ENCODE measurements at regions not wholly inside any gene's neighbourhood (a gene's known extent, or its start where the extent isn't known, plus 50 kb on each side); places are given as distances from the start of the nearest gene placed in this dataset.

DNA sequence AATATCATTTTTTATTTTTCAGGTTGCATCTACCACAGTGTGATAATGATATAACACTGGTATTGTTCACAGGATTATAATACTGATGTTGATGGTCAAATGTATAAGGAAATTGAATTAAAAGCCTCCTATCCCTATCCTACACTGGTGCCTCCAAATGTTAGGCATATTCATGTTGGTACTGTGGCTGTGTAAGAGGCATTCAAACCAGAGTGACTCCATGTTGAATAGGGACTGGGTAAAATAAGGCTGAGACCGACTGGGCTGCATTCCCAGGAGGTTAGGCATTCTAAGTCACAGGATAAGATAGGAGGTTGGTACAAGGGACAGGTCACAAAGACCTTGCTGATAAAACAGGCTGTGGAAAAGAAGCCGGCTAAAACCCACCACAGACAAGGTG, 68.9 kb upstream of the RNU6-1 start:
- H3K4me1 ChIP-seq, result peaks cover 0 to 23% (median 8%) of the 10 kb centered on the region in 4 donors
- TF ChIP-seq CTCF (IDR thresholded peaks at IDR 0.05), result no peak
- TF ChIP-seq POLR2A (IDR thresholded peaks at IDR 0.05), result no peak
- no peak for TF ChIP-seq EP300 (IDR thresholded peaks at IDR 0.05)
- no peak for TF ChIP-seq POLR2AphosphoS5 (IDR thresholded peaks at IDR 0.05)
- intact Hi-C loops (cut with DNase I), result no loop called here
- no peak overlapping the region for H3K4me3 ChIP-seq
- peaks cover 0 to 3% (median 0%) of the 10 kb centered on the region in 4 donors for H3K9me3 ChIP-seq
- H3K27me3 ChIP-seq, result no peaks in the 10 kb centered on the region
- WGBS, 2 donors, result 91 to 92% methylated on average over 2 of the region's 2 CpGs
- H3K36me3 ChIP-seq, result no peaks in the 10 kb centered on the region
- no peak for DNase-seq
- no peak overlapping the region for H3K27ac ChIP-seq

DNA sequence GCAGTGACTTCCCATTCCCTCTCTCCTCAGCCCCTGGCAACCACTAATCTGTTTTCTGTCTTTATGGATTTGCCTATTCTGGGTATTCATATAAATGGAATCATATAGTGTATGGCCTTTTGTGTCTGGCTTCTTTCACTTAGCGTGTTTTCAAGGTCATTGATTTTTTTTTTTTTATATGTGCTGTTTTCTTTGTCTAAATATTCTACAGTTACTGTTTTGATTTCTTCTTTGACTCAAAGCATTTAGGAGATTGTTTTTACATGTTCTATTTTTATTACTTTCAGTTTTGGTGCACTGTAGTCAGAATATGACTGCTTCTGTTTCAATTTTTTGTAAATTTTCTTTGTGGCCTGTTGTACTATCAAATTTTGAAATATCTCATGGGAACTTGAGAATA, 71.9 kb upstream of the RNU6-1 start:
- H3K4me3 ChIP-seq, result no peak overlapping the region
- no peak for TF ChIP-seq POLR2A (IDR thresholded peaks at IDR 0.05)
- no peak for DNase-seq
- H3K36me3 ChIP-seq, result no peaks in the 10 kb centered on the region
- peaks cover 0 to 53% (median 26%) of the 10 kb centered on the region in 4 donors for H3K4me1 ChIP-seq
- H3K27me3 ChIP-seq, result no peaks in the 10 kb centered on the region
- WGBS, 2 donors, result 0% methylated on average over 1 of the region's 1 CpG
- peaks cover 0 to 3% (median 0%) of the 10 kb centered on the region in 4 donors for H3K9me3 ChIP-seq
- intact Hi-C loops (cut with DNase I), result no loop called here
- H3K27ac ChIP-seq, result peak overlapping the region in 2 of 4 donors; percentile 29 to 91

- Histone ChIP-seq H3K4me3 (no peak overlapping the region), H3K27ac (peak overlapping the region; percentile 87 to 91 (median 88)), H3K9me3 (peaks cover 0 to 3% (median 0%) of the 10 kb centered on the region in 4 donors), H3K36me3 (no peaks in the 10 kb centered on the region), H3K4me1 (peaks cover 0 to 73% (median 46%) of the 10 kb centered on the region in 4 donors), H3K27me3 (no peaks in the 10 kb centered on the region)
- 85 to 87% methylated on average over 1 of the region's 1 CpG for WGBS, 2 donors
- intact Hi-C loops (cut with DNase I), result no loop called here
- TF ChIP-seq CTCF (IDR thresholded peaks at IDR 0.05) (no peak), POLR2A (IDR thresholded peaks at IDR 0.05) (no peak)
- DNase-seq, result no peak
Observed at GRCh38 chr15:67914028-67914427, 74.2 kb upstream of the RNU6-1 start.

- Histone ChIP-seq H3K4me3 (peak overlapping the region in 3 of 4 donors; percentile 7 to 24 (median 18)), H3K9me3 (peaks cover 0 to 3% (median 0%) of the 10 kb centered on the region in 4 donors), H3K27me3 (no peaks in the 10 kb centered on the region), H3K4me1 (peaks cover 0 to 73% (median 46%) of the 10 kb centered on the region in 4 donors), H3K36me3 (no peaks in the 10 kb centered on the region), H3K27ac (peak overlapping the region; percentile 87 to 91 (median 88))
- peak; percentile 21 to 68 (median 46) for TF ChIP-seq POLR2AphosphoS5 (IDR thresholded peaks at IDR 0.05)
- peak in 1 of 4 donors; percentile 32 for TF ChIP-seq EP300 (IDR thresholded peaks at IDR 0.05)
- no peak for TF ChIP-seq CTCF (IDR thresholded peaks at IDR 0.05)
- 9 to 52% methylated on average over 6 of the region's 6 CpGs for WGBS, 2 donors
- peak; percentile 92 for DNase-seq
- intact Hi-C loops (cut with DNase I), result loop anchor here (5.0 kb wide), 4 partner anchors 52 to 238 kb away; no protein-coding TSS in a partner anchor
Observed at GRCh38 chr15:67914537-67915460, 75.0 kb upstream of the RNU6-1 start.
